Effector memory CD8-positive, alpha-beta T cell (primary cell): ENCODE measurements at regions not wholly inside any gene's neighbourhood (a gene's known extent, or its start where the extent isn't known, plus 50 kb on each side); places are given as distances from the start of the nearest gene placed in this dataset.
"Not testable (repeated sequence)": the region's sequence is repeated elsewhere in the genome, so short reads cannot be mapped to it uniquely, and the experiment has no call there.

Source experiments
- ATAC-seq: fragments of 150-1000 bp; cut with Tn5 transposase; replicated peaks from 2 replicates; pipeline ENCODE4 v1.10.0; 2021; ENCODE audit warnings: mild to moderate bottlenecking, moderate library complexity
- DNase-seq, 3 experiments: peaks; one replicate each; pipeline ENCODE4 v3.0.0; 2021
- H3K27ac Mint-ChIP-seq, 2 donors: one replicate each; pipeline ENCODE4 v1.8.0; 2022; ENCODE audit warnings: mild to moderate bottlenecking in 2 of 2, mixed read lengths in 2 of 2, moderate library complexity in 2 of 2
- H3K27me3 Mint-ChIP-seq, 2 donors: one replicate each; pipeline ENCODE4 v1.8.0; 2022; ENCODE audit warnings: mixed read lengths in 2 of 2
- H3K36me3 Mint-ChIP-seq: one replicate; pipeline ENCODE4 v1.8.0; 2022; ENCODE audit warnings: mild to moderate bottlenecking, moderate library complexity, mixed read lengths; ENCODE audit not compliant: insufficient read depth
- H3K4me1 Mint-ChIP-seq, 2 donors: one replicate each; pipeline ENCODE4 v1.8.0; 2022; ENCODE audit warnings: low read depth in 2 of 2, mixed read lengths in 2 of 2
- H3K4me3 Mint-ChIP-seq, 2 donors: one replicate each; pipeline ENCODE4 v1.8.0; 2022; ENCODE audit warnings: mild to moderate bottlenecking in 2 of 2, mixed read lengths in 2 of 2, moderate library complexity in 2 of 2
- H3K9me3 Mint-ChIP-seq, 2 donors: one replicate each; pipeline ENCODE4 v1.8.0; 2022; ENCODE audit warnings: mixed read lengths in 2 of 2

GRCh38 chr10:84743483-84743882 lies 415.1 kb downstream of the CCSER2 start:
- no peak for DNase-seq
- H3K36me3 Mint-ChIP-seq: no peaks in the 10 kb centered on the region
- H3K4me1 Mint-ChIP-seq: no peaks in the 10 kb centered on the region
- no peak for ATAC-seq
- no peak overlapping the region for H3K4me3 Mint-ChIP-seq
- H3K27me3 Mint-ChIP-seq: no peaks in the 10 kb centered on the region
- no peak overlapping the region for H3K27ac Mint-ChIP-seq
- peaks cover 1 to 7% of the 10 kb centered on the region in 2 donors for H3K9me3 Mint-ChIP-seq

- no peak for ATAC-seq
- H3K36me3 Mint-ChIP-seq: no peaks in the 10 kb centered on the region
- no peaks in the 10 kb centered on the region for H3K4me1 Mint-ChIP-seq
- no peak overlapping the region for H3K27ac Mint-ChIP-seq
- H3K9me3 Mint-ChIP-seq: peaks cover 2 to 8% of the 10 kb centered on the region in 2 donors
- no peak for DNase-seq
- H3K4me3 Mint-ChIP-seq: no peak overlapping the region
- H3K27me3 Mint-ChIP-seq: no peaks in the 10 kb centered on the region
Measured at GRCh38 chr10:84755311-84755710, 426.9 kb downstream of the CCSER2 start.

DNA sequence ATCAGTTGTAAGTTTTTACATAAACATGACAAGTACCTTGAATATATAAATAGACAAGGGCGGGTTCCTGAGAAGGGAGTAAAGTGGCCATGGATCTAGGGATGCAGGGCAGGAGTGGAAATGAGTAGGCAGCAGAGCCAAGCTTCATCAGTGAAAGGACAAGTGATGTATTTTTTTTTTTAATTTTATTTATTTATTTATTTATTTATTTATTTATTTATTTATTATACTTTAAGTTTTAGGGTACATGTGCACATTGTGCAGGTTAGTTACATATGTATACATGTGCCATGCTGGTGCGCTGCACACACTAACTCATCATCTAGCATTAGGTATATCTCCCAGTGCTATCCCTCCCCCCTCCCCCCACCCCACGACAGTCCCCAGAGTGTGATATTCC lies 428.3 kb downstream of the CCSER2 start:
- not testable (repeated sequence) for H3K4me1 Mint-ChIP-seq, H3K9me3 Mint-ChIP-seq, DNase-seq

DNA sequence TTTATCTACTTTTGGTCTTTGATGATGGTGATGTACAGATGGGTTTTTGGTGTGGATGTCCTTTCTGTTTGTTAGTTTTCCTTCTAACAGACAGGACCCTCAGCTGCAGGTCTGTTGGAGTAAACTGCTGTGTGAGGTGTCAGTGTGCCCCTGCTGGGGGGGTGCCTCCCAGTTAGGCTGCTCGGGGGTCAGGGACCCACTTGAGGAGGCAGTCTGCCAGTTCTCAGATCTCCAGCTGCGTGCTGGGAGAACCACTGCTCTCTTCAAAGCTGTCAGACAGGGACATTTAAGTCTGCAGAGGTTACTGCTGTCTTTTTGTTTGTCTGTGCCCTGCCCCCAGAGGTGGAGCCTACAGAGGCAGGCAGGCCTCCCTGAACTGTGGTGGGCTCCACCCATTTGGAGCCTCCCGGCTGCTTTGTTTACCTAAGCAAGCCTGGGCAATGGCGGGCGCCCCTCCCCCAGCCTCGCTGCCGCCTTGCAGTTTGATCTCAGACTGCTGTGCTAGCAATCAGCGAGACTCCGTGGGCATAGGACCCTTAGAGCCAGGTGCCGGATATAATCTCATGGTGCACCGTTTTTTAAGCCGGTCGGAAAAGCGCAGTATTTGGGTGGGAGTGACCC lies 433.7 kb downstream of the CCSER2 start:
- not testable (repeated sequence) for ATAC-seq, H3K36me3 Mint-ChIP-seq, H3K27me3 Mint-ChIP-seq, H3K4me1 Mint-ChIP-seq, DNase-seq, H3K4me3 Mint-ChIP-seq, H3K27ac Mint-ChIP-seq, H3K9me3 Mint-ChIP-seq

More for the DNA sequence above, 428.3 kb downstream of the CCSER2 start:
- not testable (repeated sequence) for H3K36me3 Mint-ChIP-seq, ATAC-seq, H3K27ac Mint-ChIP-seq, H3K27me3 Mint-ChIP-seq, H3K4me3 Mint-ChIP-seq

GRCh38 chr10:84762754-84763394 lies 434.5 kb downstream of the CCSER2 start:
- Mint-ChIP-seq H3K4me3 (no peak overlapping the region), H3K36me3 (no peaks in the 10 kb centered on the region), H3K27me3 (peaks cover 0 to 6% of the 10 kb centered on the region in 2 donors), H3K9me3 (no peaks in the 10 kb centered on the region), H3K4me1 (no peaks in the 10 kb centered on the region), H3K27ac (no peak overlapping the region)
- no peak for ATAC-seq
- DNase-seq: no peak

DNA sequence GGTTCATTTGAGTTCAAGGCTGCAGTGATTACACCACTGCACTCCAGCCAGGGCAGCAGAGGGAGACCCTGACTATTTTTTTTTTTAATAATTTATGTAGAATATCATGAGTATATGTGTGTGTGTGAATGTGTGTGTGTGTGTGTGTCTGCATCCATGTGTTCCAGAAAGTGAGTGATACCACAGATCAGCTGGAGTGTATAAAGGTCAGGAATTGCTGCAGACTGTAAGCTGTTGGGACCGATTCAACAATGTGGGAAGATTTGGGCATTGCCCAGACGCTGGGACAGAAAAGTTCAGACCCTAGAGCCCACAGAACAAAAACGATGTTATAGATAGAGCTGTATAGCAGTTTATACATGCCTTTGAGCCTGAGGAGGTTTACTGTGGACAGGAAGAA lies 435.6 kb downstream of the CCSER2 start:
- H3K36me3 Mint-ChIP-seq: no peaks in the 10 kb centered on the region
- H3K9me3 Mint-ChIP-seq: no peaks in the 10 kb centered on the region
- H3K27ac Mint-ChIP-seq: no peak overlapping the region
- peaks cover 0 to 6% of the 10 kb centered on the region in 2 donors for H3K27me3 Mint-ChIP-seq
- no peak overlapping the region for H3K4me3 Mint-ChIP-seq
- ATAC-seq (no peak), DNase-seq (no peak)
- no peaks in the 10 kb centered on the region for H3K4me1 Mint-ChIP-seq

DNA sequence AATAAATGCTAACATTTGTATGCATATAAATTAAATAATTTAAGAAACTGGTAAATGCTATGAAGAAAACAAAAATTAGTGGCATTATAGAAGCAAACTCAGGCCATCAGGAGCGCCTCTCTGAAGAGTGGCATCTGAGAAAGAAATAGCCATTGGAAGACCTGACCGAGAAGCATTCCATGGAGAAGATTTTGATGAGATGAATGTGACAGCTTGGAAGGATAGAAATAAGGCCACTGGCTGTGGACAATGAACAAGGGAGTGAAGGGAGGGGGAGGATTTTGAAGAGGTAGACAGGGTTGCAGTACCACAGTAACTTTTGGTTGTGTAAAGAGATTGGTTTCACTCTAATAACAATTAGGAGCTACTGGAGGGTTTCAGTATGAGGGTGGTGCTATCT lies 436.7 kb downstream of the CCSER2 start:
- Mint-ChIP-seq H3K4me3 (no peak overlapping the region), H3K27ac (no peak overlapping the region), H3K27me3 (peaks cover 0 to 6% of the 10 kb centered on the region in 2 donors), H3K4me1 (no peaks in the 10 kb centered on the region), H3K36me3 (no peaks in the 10 kb centered on the region), H3K9me3 (no peaks in the 10 kb centered on the region)
- DNase-seq: no peak
- no peak for ATAC-seq

GRCh38 chr10:84765656-84766055 lies 437.3 kb downstream of the CCSER2 start:
- H3K27ac Mint-ChIP-seq: no peak overlapping the region
- no peaks in the 10 kb centered on the region for H3K4me1 Mint-ChIP-seq
- ATAC-seq (no peak), DNase-seq (no peak)
- H3K36me3 Mint-ChIP-seq: no peaks in the 10 kb centered on the region
- no peaks in the 10 kb centered on the region for H3K9me3 Mint-ChIP-seq
- H3K4me3 Mint-ChIP-seq: no peak overlapping the region
- H3K27me3 Mint-ChIP-seq: peaks cover 0 to 6% of the 10 kb centered on the region in 2 donors

GRCh38 chr10:84766923-84767322 lies 438.5 kb downstream of the CCSER2 start:
- no peaks in the 10 kb centered on the region for H3K4me1 Mint-ChIP-seq
- ATAC-seq (no peak), DNase-seq (no peak)
- H3K9me3 Mint-ChIP-seq: peaks cover 0 to 8% of the 10 kb centered on the region in 2 donors
- no peak overlapping the region for H3K4me3 Mint-ChIP-seq
- no peak overlapping the region for H3K27ac Mint-ChIP-seq
- no peaks in the 10 kb centered on the region for H3K36me3 Mint-ChIP-seq
- H3K27me3 Mint-ChIP-seq: peaks cover 0 to 6% of the 10 kb centered on the region in 2 donors

DNA sequence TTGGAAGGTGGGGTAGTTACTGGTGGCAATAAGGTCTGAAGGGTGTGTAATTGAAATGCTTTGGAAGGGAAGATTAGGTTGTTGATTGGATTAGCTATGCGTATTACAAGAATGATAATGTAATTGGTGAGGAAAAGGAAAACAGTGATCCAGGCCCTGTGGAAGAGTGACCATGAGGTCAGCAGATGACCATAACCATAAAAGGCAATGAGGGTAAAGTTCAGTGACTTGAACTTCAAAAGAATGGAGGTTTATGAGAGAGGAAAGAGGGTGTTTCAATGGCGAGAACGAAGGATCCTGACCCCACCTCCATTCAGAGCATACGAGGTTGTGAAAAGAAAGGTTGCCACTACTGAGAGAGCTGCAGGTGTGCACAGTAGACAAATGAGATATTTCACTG lies 439.7 kb downstream of the CCSER2 start:
- H3K27me3 Mint-ChIP-seq: peaks cover 0 to 6% of the 10 kb centered on the region in 2 donors

GRCh38 chr10:84770824-84771223 lies 442.4 kb downstream of the CCSER2 start:
- peaks cover 0 to 8% of the 10 kb centered on the region in 2 donors for H3K9me3 Mint-ChIP-seq
- H3K36me3 Mint-ChIP-seq: no peaks in the 10 kb centered on the region
- DNase-seq (no peak), ATAC-seq (no peak)
- H3K4me3 Mint-ChIP-seq: no peak overlapping the region
- H3K27me3 Mint-ChIP-seq: no peaks in the 10 kb centered on the region
- no peaks in the 10 kb centered on the region for H3K4me1 Mint-ChIP-seq
- no peak overlapping the region for H3K27ac Mint-ChIP-seq

More for the DNA sequence above, 439.7 kb downstream of the CCSER2 start:
- Mint-ChIP-seq H3K4me3 (no peak overlapping the region), H3K27ac (no peak overlapping the region), H3K4me1 (no peaks in the 10 kb centered on the region), H3K9me3 (peaks cover 0 to 8% of the 10 kb centered on the region in 2 donors), H3K36me3 (no peaks in the 10 kb centered on the region)
- ATAC-seq (no peak), DNase-seq (no peak)

DNA sequence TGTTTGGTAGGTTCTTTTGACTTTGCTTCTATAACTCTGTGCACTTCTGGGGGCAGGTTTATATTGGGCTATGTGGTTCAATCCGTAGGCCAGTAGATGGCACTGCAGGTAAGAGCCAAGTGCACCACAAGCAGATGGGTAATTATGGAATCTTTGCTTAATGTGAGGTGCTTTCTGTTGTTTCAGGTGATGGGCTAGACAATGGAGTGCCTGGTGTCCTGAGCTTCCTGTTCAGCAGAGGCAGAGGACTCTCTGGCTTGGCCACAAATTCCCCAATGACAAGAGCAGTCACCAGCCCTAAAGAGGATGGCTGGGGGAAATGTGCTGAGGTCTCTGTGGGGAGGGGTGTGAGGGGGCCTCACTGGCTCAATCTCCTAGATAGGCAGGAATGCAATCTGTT lies 455.0 kb downstream of the CCSER2 start:
- H3K27me3 Mint-ChIP-seq: no peaks in the 10 kb centered on the region
- H3K4me3 Mint-ChIP-seq: no peak overlapping the region
- H3K27ac Mint-ChIP-seq: no peak overlapping the region
- H3K4me1 Mint-ChIP-seq: no peaks in the 10 kb centered on the region
- no peaks in the 10 kb centered on the region for H3K9me3 Mint-ChIP-seq
- ATAC-seq: no peak
- no peaks in the 10 kb centered on the region for H3K36me3 Mint-ChIP-seq
- DNase-seq: no peak

- no peaks in the 10 kb centered on the region for H3K27me3 Mint-ChIP-seq
- no peaks in the 10 kb centered on the region for H3K4me1 Mint-ChIP-seq
- ATAC-seq (no peak), DNase-seq (no peak)
- no peaks in the 10 kb centered on the region for H3K36me3 Mint-ChIP-seq
- no peak overlapping the region for H3K27ac Mint-ChIP-seq
- H3K9me3 Mint-ChIP-seq: no peaks in the 10 kb centered on the region
- H3K4me3 Mint-ChIP-seq: no peak overlapping the region
Measured at GRCh38 chr10:84783909-84784308, 455.5 kb downstream of the CCSER2 start.

GRCh38 chr10:84784749-84785148 lies 456.4 kb downstream of the CCSER2 start:
- H3K4me1 Mint-ChIP-seq: no peaks in the 10 kb centered on the region
- no peaks in the 10 kb centered on the region for H3K9me3 Mint-ChIP-seq
- no peak overlapping the region for H3K4me3 Mint-ChIP-seq
- DNase-seq: no peak
- ATAC-seq: no peak
- no peaks in the 10 kb centered on the region for H3K36me3 Mint-ChIP-seq
- H3K27me3 Mint-ChIP-seq: no peaks in the 10 kb centered on the region
- no peak overlapping the region for H3K27ac Mint-ChIP-seq
